Brain microvascular endothelial cell (primary cell): ENCODE measurements at regions not wholly inside any gene's neighbourhood (a gene's known extent, or its start where the extent isn't known, plus 50 kb on each side); places are given as distances from the start of the nearest gene placed in this dataset.

ENCODE experiments used
- DNase-seq: peaks from one replicate; pipeline ENCODE4 v3.0.0-alpha.2; 2020
- H3K27ac ChIP-seq: fragments of 250-450 bp; sonication (Bioruptor Pico); 2 replicates; pipeline ENCODE4 v1.5.1; 2020; ENCODE audit warnings: mild to moderate bottlenecking, moderate library complexity
- H3K27me3 ChIP-seq: fragments of 250-450 bp; sonication (Bioruptor Pico); replicated peaks from 2 replicates; pipeline ENCODE4 v1.5.1; 2020; ENCODE audit warnings: mild to moderate bottlenecking
- H3K36me3 ChIP-seq: fragments of 250-450 bp; sonication (Bioruptor Pico); replicated peaks from 2 replicates; pipeline ENCODE4 v1.5.1; 2020; ENCODE audit warnings: mild to moderate bottlenecking
- H3K4me3 ChIP-seq: 2 replicates; pipeline ENCODE4 v1.5.1; 2011; ENCODE audit warnings: low read depth, mild to moderate bottlenecking, control low read depth, low read length, moderate library complexity
- in situ Hi-C: cut with HindIII; loops from 2 replicates; pipeline ENCODE4 v1.10.0; 2017; ENCODE audit warnings: low sequenced_read_pairs, low pct_ligation_motif_present
- TF ChIP-seq, protein P1 (sequence below): IDR thresholded peaks from 2 replicates; pipeline ENCODE4 v1.5.1; 2011; ENCODE audit warnings: low read depth, mild to moderate bottlenecking, moderate library complexity, low read length, control low read depth, inconsistent platforms; ENCODE audit errors: missing control alignments

DNA sequence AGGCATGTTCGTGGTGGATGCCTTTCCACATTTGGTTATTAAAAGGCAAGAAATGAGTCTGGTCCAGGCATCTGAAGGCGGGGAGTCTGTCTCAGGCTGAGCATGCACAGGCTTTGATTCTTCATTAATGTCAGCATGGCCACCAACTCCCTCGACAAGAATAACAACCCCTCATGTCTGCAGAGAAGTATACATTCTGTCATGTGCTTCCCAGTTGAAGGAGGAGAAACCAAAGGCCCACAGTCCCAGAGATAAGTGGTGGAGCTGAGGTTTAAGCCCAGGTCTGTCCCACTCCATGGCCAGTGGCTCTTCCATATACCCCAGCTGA, 61.6 kb upstream of the LAPTM5 start:
- no peak for DNase-seq
- Histone ChIP-seq H3K27ac (no peak overlapping the region), H3K4me3 (no peak overlapping the region), H3K27me3 (no peaks in the 10 kb centered on the region), H3K36me3 (no peaks in the 10 kb centered on the region)
- TF ChIP-seq, protein P1, sequence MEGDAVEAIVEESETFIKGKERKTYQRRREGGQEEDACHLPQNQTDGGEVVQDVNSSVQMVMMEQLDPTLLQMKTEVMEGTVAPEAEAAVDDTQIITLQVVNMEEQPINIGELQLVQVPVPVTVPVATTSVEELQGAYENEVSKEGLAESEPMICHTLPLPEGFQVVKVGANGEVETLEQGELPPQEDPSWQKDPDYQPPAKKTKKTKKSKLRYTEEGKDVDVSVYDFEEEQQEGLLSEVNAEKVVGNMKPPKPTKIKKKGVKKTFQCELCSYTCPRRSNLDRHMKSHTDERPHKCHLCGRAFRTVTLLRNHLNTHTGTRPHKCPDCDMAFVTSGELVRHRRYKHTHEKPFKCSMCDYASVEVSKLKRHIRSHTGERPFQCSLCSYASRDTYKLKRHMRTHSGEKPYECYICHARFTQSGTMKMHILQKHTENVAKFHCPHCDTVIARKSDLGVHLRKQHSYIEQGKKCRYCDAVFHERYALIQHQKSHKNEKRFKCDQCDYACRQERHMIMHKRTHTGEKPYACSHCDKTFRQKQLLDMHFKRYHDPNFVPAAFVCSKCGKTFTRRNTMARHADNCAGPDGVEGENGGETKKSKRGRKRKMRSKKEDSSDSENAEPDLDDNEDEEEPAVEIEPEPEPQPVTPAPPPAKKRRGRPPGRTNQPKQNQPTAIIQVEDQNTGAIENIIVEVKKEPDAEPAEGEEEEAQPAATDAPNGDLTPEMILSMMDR: no peak
- in situ Hi-C loops: no loop called here

DNA sequence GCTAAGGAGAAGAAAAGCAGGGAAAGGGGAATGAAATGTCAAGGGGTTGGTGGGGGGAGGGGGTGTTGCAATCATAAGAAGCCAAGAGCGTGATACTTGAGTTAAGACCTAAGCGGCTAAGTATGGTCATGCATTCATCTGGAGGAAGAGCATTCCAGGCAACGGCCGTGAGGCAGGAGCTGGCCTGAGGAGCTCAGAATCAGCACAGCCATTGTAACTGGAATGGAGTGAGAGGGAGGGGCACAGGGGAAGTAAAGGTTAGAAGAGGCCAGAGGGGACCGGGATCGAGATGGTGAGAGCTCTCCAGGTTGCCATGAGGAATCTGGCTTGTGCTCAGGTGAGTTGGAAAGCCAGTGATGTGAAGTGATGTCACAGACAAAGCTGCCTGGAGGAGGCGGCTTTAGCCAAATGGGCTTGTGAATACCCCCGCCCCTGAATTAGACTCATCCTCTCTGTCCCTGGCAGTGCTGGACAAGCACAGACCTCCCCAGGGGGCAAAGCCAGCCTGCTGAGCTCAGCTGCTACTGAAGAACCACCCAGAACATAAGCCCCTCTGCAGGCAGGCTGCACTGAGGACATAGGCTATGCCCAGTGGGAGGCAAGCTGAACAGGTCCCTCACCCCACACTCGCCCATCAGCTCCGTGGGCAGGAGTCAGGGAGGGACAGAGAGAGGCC, 61.1 kb upstream of the LAPTM5 start:
- in situ Hi-C loops: no loop called here
- DNase-seq: no peak
- H3K4me3 ChIP-seq: no peak overlapping the region
- no peaks in the 10 kb centered on the region for H3K27me3 ChIP-seq
- H3K36me3 ChIP-seq: no peaks in the 10 kb centered on the region
- H3K27ac ChIP-seq: no peak overlapping the region
- TF ChIP-seq, protein P1: no peak

DNA sequence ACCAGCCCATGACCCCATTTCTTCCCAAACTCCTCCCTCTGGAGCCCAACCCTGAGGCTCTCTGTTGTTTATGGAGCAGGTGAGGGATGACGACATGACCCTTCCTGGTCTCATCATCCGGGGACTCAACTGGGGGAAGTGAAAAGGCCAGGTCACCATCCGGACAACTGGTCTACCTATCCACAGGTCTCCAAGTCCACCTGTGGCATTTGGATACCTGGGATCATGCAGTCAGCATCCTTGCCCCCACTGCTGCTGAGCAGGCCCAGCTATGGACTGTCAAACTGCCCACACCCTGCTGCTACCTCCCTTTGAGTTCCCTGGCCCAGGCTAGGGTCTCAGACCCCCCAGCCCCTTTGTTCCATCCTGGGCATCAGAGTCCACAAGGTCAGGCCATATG, 60.0 kb upstream of the LAPTM5 start:
- Histone ChIP-seq H3K36me3 (no peaks in the 10 kb centered on the region), H3K4me3 (no peak overlapping the region), H3K27ac (no peak overlapping the region), H3K27me3 (no peaks in the 10 kb centered on the region)
- TF ChIP-seq, protein P1: no peak
- in situ Hi-C loops: no loop called here
- no peak for DNase-seq

DNA sequence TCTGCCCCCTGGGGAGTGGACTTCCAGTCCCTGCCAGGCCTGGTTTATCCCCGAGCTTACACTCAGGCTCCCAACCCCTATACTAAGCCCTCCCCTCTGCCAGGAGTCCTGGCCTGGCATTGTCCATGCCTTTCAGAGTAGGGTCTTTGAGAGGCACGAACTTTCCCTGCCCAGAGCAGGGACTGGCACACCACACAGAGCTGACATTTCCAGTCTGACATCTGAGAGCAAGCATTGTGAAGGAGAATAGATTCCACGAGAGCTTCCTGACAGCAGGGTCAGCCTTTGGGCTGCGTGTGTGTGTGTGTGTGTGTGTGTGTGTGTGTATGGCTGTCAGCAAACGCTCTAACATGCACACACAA, 59.5 kb upstream of the LAPTM5 start:
- TF ChIP-seq, protein P1: no peak
- no peaks in the 10 kb centered on the region for H3K27me3 ChIP-seq
- in situ Hi-C loops: no loop called here
- H3K36me3 ChIP-seq: no peaks in the 10 kb centered on the region
- H3K27ac ChIP-seq: no peak overlapping the region
- DNase-seq: no peak
- no peak overlapping the region for H3K4me3 ChIP-seq

DNA sequence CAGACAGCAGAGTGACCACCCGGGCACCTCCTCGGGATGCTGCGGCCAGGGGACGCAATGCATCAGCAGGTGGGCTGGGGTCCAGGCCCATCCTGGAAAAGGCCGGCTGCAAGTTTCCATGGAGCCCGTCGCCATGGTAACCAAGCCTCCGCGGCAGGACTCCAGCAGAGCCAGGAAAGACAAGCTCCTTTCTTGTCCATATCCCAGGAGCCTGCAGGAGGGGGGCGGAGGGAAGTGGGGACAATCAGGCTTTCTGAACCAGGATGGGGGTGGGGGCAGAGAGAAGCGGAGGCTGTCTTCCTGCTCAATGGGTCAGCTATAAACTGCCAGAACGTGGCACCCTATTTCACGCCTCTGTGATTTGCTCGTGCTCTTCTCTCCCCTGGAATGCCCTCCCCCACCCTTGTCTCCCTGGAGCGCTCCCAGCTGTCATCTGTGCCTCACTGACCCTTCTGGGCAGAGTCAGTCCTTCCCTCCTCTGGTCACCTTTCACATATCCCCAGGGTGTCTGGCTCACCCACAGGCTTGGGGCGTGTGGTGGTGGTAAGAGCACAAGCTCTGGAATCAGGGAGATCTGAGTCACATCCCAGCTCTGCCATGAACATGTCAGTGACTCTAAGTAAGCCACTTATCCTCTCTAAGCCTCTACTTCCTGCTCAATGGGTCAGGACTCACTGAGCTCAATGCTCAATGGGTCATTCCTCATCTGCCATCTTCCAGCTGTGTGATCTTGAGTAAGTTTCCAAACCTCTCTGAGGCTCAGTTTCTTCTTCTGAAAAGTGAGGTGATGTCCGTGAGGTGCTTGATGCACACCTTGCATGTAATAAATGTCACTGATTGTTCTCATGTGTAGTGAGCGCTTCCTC, 58.9 kb upstream of the LAPTM5 start:
- no peak overlapping the region for H3K27ac ChIP-seq

More for the DNA sequence above, 58.9 kb upstream of the LAPTM5 start:
- TF ChIP-seq, protein P1: no peak
- DNase-seq: peak; percentile 71
- Histone ChIP-seq H3K36me3 (no peaks in the 10 kb centered on the region), H3K27me3 (no peaks in the 10 kb centered on the region), H3K4me3 (no peak overlapping the region)
- in situ Hi-C loops: no loop called here
